HG02759 (cell line): ENCODE measurements at regions not wholly inside any gene's neighbourhood (a gene's known extent, or its start where the extent isn't known, plus 50 kb on each side); places are given as distances from the start of the nearest gene placed in this dataset.

Experiments used
- ATAC-seq: cut with Tn5 transposase; IDR thresholded peaks from one replicate; pipeline ENCODE4 v1.9.1; 2021; ENCODE audit warnings: mild to moderate bottlenecking, moderate library complexity; ENCODE audit not compliant: unreplicated experiment

- no peak for ATAC-seq
These were observed 150.2 kb upstream of the EEPD1 start for GRCh38 chr7:36002900-36003299.

GRCh38 chr7:36003343-36003742 lies 149.7 kb upstream of the EEPD1 start:
- no peak for ATAC-seq

- no peak for ATAC-seq
These were observed 147.8 kb upstream of the EEPD1 start for GRCh38 chr7:36005293-36005692.

GRCh38 chr7:36005876-36006275 lies 147.2 kb upstream of the EEPD1 start:
- no peak for ATAC-seq

GRCh38 chr7:36006636-36007229 lies 146.3 kb upstream of the EEPD1 start:
- no peak for ATAC-seq

- ATAC-seq, result no peak
These were observed 142.1 kb upstream of the EEPD1 start for GRCh38 chr7:36010656-36011587.

- ATAC-seq, result no peak
These were observed 141.5 kb upstream of the EEPD1 start for GRCh38 chr7:36011588-36011965.

- ATAC-seq, result no peak
These were observed 139.6 kb upstream of the EEPD1 start for GRCh38 chr7:36013246-36014014.

- ATAC-seq, result no peak
These were observed 138.1 kb upstream of the EEPD1 start for GRCh38 chr7:36014961-36015360.

- no peak for ATAC-seq
These were observed 137.3 kb upstream of the EEPD1 start for GRCh38 chr7:36015733-36016132.

GRCh38 chr7:36016648-36017047 lies 136.4 kb upstream of the EEPD1 start:
- ATAC-seq, result no peak

GRCh38 chr7:36017111-36017510 lies 135.9 kb upstream of the EEPD1 start:
- no peak for ATAC-seq

- no peak for ATAC-seq
These were observed 134.1 kb upstream of the EEPD1 start for GRCh38 chr7:36018816-36019484.

- no peak for ATAC-seq
These were observed 133.5 kb upstream of the EEPD1 start for GRCh38 chr7:36019538-36019937.

- ATAC-seq, result no peak
These were observed 133.1 kb upstream of the EEPD1 start for GRCh38 chr7:36019980-36020379.

- no peak for ATAC-seq
These were observed 131.7 kb upstream of the EEPD1 start for GRCh38 chr7:36021367-36021766.

- ATAC-seq, result no peak
These were observed 131.0 kb upstream of the EEPD1 start for GRCh38 chr7:36021917-36022550.

GRCh38 chr7:36023033-36023560 lies 130.0 kb upstream of the EEPD1 start:
- ATAC-seq, result no peak

GRCh38 chr7:36025190-36025589 lies 127.9 kb upstream of the EEPD1 start:
- ATAC-seq, result no peak

GRCh38 chr7:36029311-36029710 lies 123.7 kb upstream of the EEPD1 start:
- no peak for ATAC-seq
